ENCODE measurements at regions not wholly inside any gene's neighbourhood (a gene's known extent, or its start where the extent isn't known, plus 50 kb on each side); places are given as distances from the start of the nearest gene placed in this dataset.

GRCh38 chr4:162268911-162269310 is 105.1 kb upstream of the FSTL5 start:
- Histone ChIP-seq H3K27me3 (ENCODE audit: insufficient read depth, poor library complexity, severe bottlenecking) (no peaks in the 10 kb centered on the region), H3K27ac (replicated peaks) (no peak overlapping the region), H3K4me3 (replicated peaks; ENCODE audit: insufficient read depth, low read length) (no peak overlapping the region)
- no peak for DNase-seq (ENCODE audit: low read depth in 1 of 2, low spot score in 1 of 2)
- TF ChIP-seq CTCF (IDR thresholded peaks at IDR 0.05; ENCODE audit: insufficient read depth, low read length) (no peak), SPI1 (IDR thresholded peaks at IDR 0.05; ENCODE audit: borderline replicate concordance, low read depth) (no peak), POLR2AphosphoS5 (IDR thresholded peaks at IDR 0.05; ENCODE audit: low read depth) (no peak), REST (IDR thresholded peaks at IDR 0.05; ENCODE audit: insufficient replicate concordance, low read depth) (no peak), GABPA (IDR thresholded peaks at IDR 0.05; ENCODE audit: low read depth) (no peak)

GRCh38 chr4:162265802-162266201 is 102.0 kb upstream of the FSTL5 start:
- Histone ChIP-seq H3K27me3 (ENCODE audit: insufficient read depth, poor library complexity, severe bottlenecking) (no peaks in the 10 kb centered on the region), H3K4me3 (replicated peaks; ENCODE audit: insufficient read depth, low read length) (no peak overlapping the region), H3K27ac (replicated peaks) (no peak overlapping the region)
- DNase-seq (ENCODE audit: low read depth in 1 of 2, low spot score in 1 of 2), result no peak
- TF ChIP-seq SPI1 (IDR thresholded peaks at IDR 0.05; ENCODE audit: borderline replicate concordance, low read depth), result no peak
- no peak for TF ChIP-seq CTCF (IDR thresholded peaks at IDR 0.05; ENCODE audit: insufficient read depth, low read length)
- TF ChIP-seq GABPA (IDR thresholded peaks at IDR 0.05; ENCODE audit: low read depth), result no peak
- TF ChIP-seq REST (IDR thresholded peaks at IDR 0.05; ENCODE audit: insufficient replicate concordance, low read depth), result no peak
- no peak for TF ChIP-seq POLR2AphosphoS5 (IDR thresholded peaks at IDR 0.05; ENCODE audit: low read depth)

- no peak for DNase-seq (ENCODE audit: low read depth in 1 of 2, low spot score in 1 of 2)
- Histone ChIP-seq H3K4me3 (replicated peaks; ENCODE audit: insufficient read depth, low read length) (no peak overlapping the region), H3K27me3 (ENCODE audit: insufficient read depth, poor library complexity, severe bottlenecking) (no peaks in the 10 kb centered on the region), H3K27ac (replicated peaks) (no peak overlapping the region)
- TF ChIP-seq SPI1 (IDR thresholded peaks at IDR 0.05; ENCODE audit: borderline replicate concordance, low read depth), result no peak
- no peak for TF ChIP-seq POLR2AphosphoS5 (IDR thresholded peaks at IDR 0.05; ENCODE audit: low read depth)
- TF ChIP-seq GABPA (IDR thresholded peaks at IDR 0.05; ENCODE audit: low read depth), result no peak
- TF ChIP-seq REST (IDR thresholded peaks at IDR 0.05; ENCODE audit: insufficient replicate concordance, low read depth), result no peak
- TF ChIP-seq CTCF (IDR thresholded peaks at IDR 0.05; ENCODE audit: insufficient read depth, low read length), result no peak
Measured at GRCh38 chr4:162245051-162245450, 81.3 kb upstream of the FSTL5 start.

All from HL-60 (cell line).